Right lobe of liver (tissue), 6 donors: ENCODE measurements at regions not wholly inside any gene's neighbourhood (a gene's known extent, or its start where the extent isn't known, plus 50 kb on each side); places are given as distances from the start of the nearest gene placed in this dataset.
"Not testable (repeated sequence)": the region's sequence is repeated elsewhere in the genome, so short reads cannot be mapped to it uniquely, and the experiment has no call there.

Experiments used
- ATAC-seq, 4 donors: fragments of 200-7000 bp; cut with Tn5 transposase; one replicate each; pipeline ENCODE4 v1.9.1; 2020; ENCODE audit warnings: mild to moderate bottlenecking in 4 of 4, moderate library complexity in 4 of 4
- DNase-seq, 3 donors: peaks; one replicate each; pipeline ENCODE4 v3.0.0-alpha.2; 2020
- H3K27ac ChIP-seq, 3 donors: fragments of 200-600 bp; one replicate each; pipeline ENCODE4 v1.8.0; 2022
- H3K27me3 ChIP-seq, 2 donors: fragments of 200-600 bp; one replicate each; pipeline ENCODE4 v1.8.0; 2022
- H3K36me3 ChIP-seq, 4 donors: fragments of 200-600 bp; sonication (generic) in 1 of 4; one replicate each; pipeline versions ENCODE4 v1.5.1 to v1.8.0; 2017 to 2022; ENCODE audit warnings: control low read depth in 1 of 4
- H3K4me1 ChIP-seq, 4 donors: fragments of 200-600 bp; sonication (generic) in 1 of 4; one replicate each; pipeline versions ENCODE4 v1.5.1 to v1.8.0; 2017 to 2022; ENCODE audit warnings: control low read depth in 1 of 4
- H3K4me3 ChIP-seq, 3 donors: fragments of 200-600 bp; one replicate each; pipeline ENCODE4 v1.8.0; 2022
- H3K9me3 ChIP-seq, 4 donors: fragments of 200-600 bp; sonication (generic) in 1 of 4; one replicate each; pipeline versions ENCODE4 v1.5.1 to v1.8.0; 2017 to 2022; ENCODE audit warnings: control low read depth in 1 of 4
- CTCF ChIP-seq, 4 donors: fragments of 200-600 bp in 3 of 4; fragments of 450-650 bp in 1 of 4; IDR thresholded peaks; one replicate each; pipeline versions ENCODE4 v1.5.1 to v1.8.0; 2016 to 2022; ENCODE audit warnings: antibody characterized with exemption in 4 of 4, mild to moderate bottlenecking in 2 of 4
- POLR2A ChIP-seq: fragments of 450-650 bp; IDR thresholded peaks from one replicate; pipeline ENCODE4 v1.6.1; 2017; ENCODE audit warnings: antibody characterized with exemption, mild to moderate bottlenecking
- WGBS: methylation state at CpG from one replicate; pipeline ENCODE4 v1.1.6; 2018; ENCODE audit warnings: low coverage, low lambda C conversion rate; ENCODE audit not compliant: insufficient coverage; ENCODE audit errors: missing lambda C conversion rate; 5-methylcytosine and 5-hydroxymethylcytosine counted together
- intact Hi-C, 2 donors: fragments of 100-400 bp; cut with DNase I; formaldehyde crosslinking; loops; one replicate each; pipeline versions ENCODE4 v1.11.2 to v1.14.1; 2022
- donor health status: DM: no; HTN: yes; CAD: no.
- donor health status: DM: no; HTN: no; CAD: no.
- donor health status: DM: no; HTN: no; CAD: no.
- donor health status: DM: no; HTN: yes; CAD: no.
- donor health status: DM: no; HTN: yes; CAD: no.

GRCh38 chr7:133157045-133157444 lies 75.2 kb upstream of the CHCHD3 start:
- H3K4me1 ChIP-seq, result no peaks in the 10 kb centered on the region
- H3K36me3 ChIP-seq, result no peaks in the 10 kb centered on the region
- no peak overlapping the region for H3K27ac ChIP-seq
- no peaks in the 10 kb centered on the region for H3K9me3 ChIP-seq
- ATAC-seq, result no peak
- WGBS, result 100% methylated on average over 1 of the region's 1 CpG
- no peaks in the 10 kb centered on the region for H3K27me3 ChIP-seq
- DNase-seq, result no peak
- TF ChIP-seq CTCF (IDR thresholded peaks at IDR 0.05), result no peak
- TF ChIP-seq POLR2A, result no peak
- H3K4me3 ChIP-seq, result no peak overlapping the region
- intact Hi-C loops, result no loop called here

GRCh38 chr7:133164498-133164897 lies 82.6 kb upstream of the CHCHD3 start:
- 77% methylated on average over 4 of the region's 6 CpGs for WGBS
- Histone ChIP-seq H3K4me1 (no peaks in the 10 kb centered on the region), H3K27me3 (no peaks in the 10 kb centered on the region), H3K4me3 (no peak overlapping the region), H3K27ac (no peak overlapping the region), H3K9me3 (no peaks in the 10 kb centered on the region), H3K36me3 (no peaks in the 10 kb centered on the region)
- DNase-seq (no peak), ATAC-seq (no peak)
- TF ChIP-seq CTCF (IDR thresholded peaks at IDR 0.05) (no peak), POLR2A (no peak)
- intact Hi-C loops, result no loop called here

- ATAC-seq (no peak), DNase-seq (no peak)
- Histone ChIP-seq H3K36me3 (no peaks in the 10 kb centered on the region), H3K4me1 (no peaks in the 10 kb centered on the region), H3K27me3 (no peaks in the 10 kb centered on the region), H3K27ac (no peak overlapping the region), H3K9me3 (no peaks in the 10 kb centered on the region), H3K4me3 (no peak overlapping the region)
- 76% methylated on average over 2 of the region's 2 CpGs for WGBS
- TF ChIP-seq CTCF (IDR thresholded peaks at IDR 0.05), result no peak
- TF ChIP-seq POLR2A, result no peak
- intact Hi-C loops, result no loop called here
These were observed 83.1 kb upstream of the CHCHD3 start for GRCh38 chr7:133165001-133165400.

- Histone ChIP-seq H3K4me1 (no peaks in the 10 kb centered on the region), H3K27ac (no peak overlapping the region), H3K27me3 (no peaks in the 10 kb centered on the region), H3K36me3 (no peaks in the 10 kb centered on the region), H3K4me3 (no peak overlapping the region), H3K9me3 (no peaks in the 10 kb centered on the region)
- DNase-seq (no peak), ATAC-seq (no peak)
- intact Hi-C loops, result no loop called here
- no peak for TF ChIP-seq CTCF (IDR thresholded peaks at IDR 0.05)
- TF ChIP-seq POLR2A, result no peak
- WGBS, result 55% methylated on average over 4 of the region's 4 CpGs
These were observed 83.6 kb upstream of the CHCHD3 start for GRCh38 chr7:133165529-133165928.

- Histone ChIP-seq H3K27ac (no peak overlapping the region), H3K27me3 (no peaks in the 10 kb centered on the region), H3K4me1 (no peaks in the 10 kb centered on the region), H3K9me3 (no peaks in the 10 kb centered on the region), H3K36me3 (no peaks in the 10 kb centered on the region), H3K4me3 (no peak overlapping the region)
- intact Hi-C loops, result no loop called here
- TF ChIP-seq CTCF (IDR thresholded peaks at IDR 0.05), result no peak
- no peak for TF ChIP-seq POLR2A
- DNase-seq (no peak), ATAC-seq (no peak)
- 28% methylated on average over 5 of the region's 5 CpGs for WGBS
These were observed 85.4 kb upstream of the CHCHD3 start for GRCh38 chr7:133167300-133167699.

- H3K27me3 ChIP-seq, ATAC-seq, H3K27ac ChIP-seq, H3K4me1 ChIP-seq, H3K36me3 ChIP-seq, intact Hi-C loops, H3K4me3 ChIP-seq, DNase-seq, H3K9me3 ChIP-seq: not testable (repeated sequence)
- 62% methylated on average over 9 of the region's 11 CpGs for WGBS
These were observed 83.6 kb upstream of the EXOC4 start for GRCh38 chr7:133169167-133169822.

GRCh38 chr7:133177476-133177875 lies 75.4 kb upstream of the EXOC4 start:
- H3K36me3 ChIP-seq, H3K4me3 ChIP-seq, H3K27ac ChIP-seq, ATAC-seq, intact Hi-C loops, H3K27me3 ChIP-seq, DNase-seq, H3K9me3 ChIP-seq, H3K4me1 ChIP-seq: not testable (repeated sequence)
- WGBS, result no CpG with 5 or more reads among the region's 24 CpGs
